Chondrocyte (in vitro differentiated cells): ENCODE measurements at regions not wholly inside any gene's neighbourhood (a gene's known extent, or its start where the extent isn't known, plus 50 kb on each side); places are given as distances from the start of the nearest gene placed in this dataset.

Experiments used
- DNase-seq: peaks from one replicate; pipeline ENCODE4 v3.0.0; 2021; ENCODE audit warnings: mixed read lengths, low spot score
- H3K27ac Mint-ChIP-seq: one replicate; pipeline ENCODE4 v1.8.0; 2021; ENCODE audit warnings: mild to moderate bottlenecking, moderate library complexity, mixed read lengths; ENCODE audit not compliant: unreplicated experiment
- H3K27me3 Mint-ChIP-seq: 2 replicates; pipeline ENCODE4 v1.8.0; 2021; ENCODE audit warnings: low read depth, mixed read lengths
- H3K36me3 Mint-ChIP-seq: 2 replicates; pipeline ENCODE4 v1.8.0; 2021; ENCODE audit warnings: low read depth, mixed read lengths
- H3K4me1 Mint-ChIP-seq: 2 replicates; pipeline ENCODE4 v1.8.0; 2021; ENCODE audit warnings: low read depth, mild to moderate bottlenecking, mixed read lengths
- H3K4me3 Mint-ChIP-seq: one replicate; pipeline ENCODE4 v1.8.0; 2021; ENCODE audit warnings: mild to moderate bottlenecking, moderate library complexity, mixed read lengths; ENCODE audit not compliant: unreplicated experiment
- H3K9me3 Mint-ChIP-seq: 2 replicates; pipeline ENCODE4 v1.8.0; 2021; ENCODE audit warnings: low read depth, mixed read lengths
- TF ChIP-seq, protein P1 (sequence below): fragments of 200-600 bp; sonication (generic); IDR thresholded peaks from 2 replicates; pipeline ENCODE4 v1.5.0; 2021; ENCODE audit warnings: antibody characterized with exemption, mild to moderate bottlenecking, moderate library complexity

- DNase-seq = no peak
- no peaks in the 10 kb centered on the region for H3K36me3 Mint-ChIP-seq
- no peak overlapping the region for H3K4me3 Mint-ChIP-seq
- no peaks in the 10 kb centered on the region for H3K9me3 Mint-ChIP-seq
- H3K27me3 Mint-ChIP-seq = peaks cover 16% of the 10 kb centered on the region
- TF ChIP-seq, protein P1, sequence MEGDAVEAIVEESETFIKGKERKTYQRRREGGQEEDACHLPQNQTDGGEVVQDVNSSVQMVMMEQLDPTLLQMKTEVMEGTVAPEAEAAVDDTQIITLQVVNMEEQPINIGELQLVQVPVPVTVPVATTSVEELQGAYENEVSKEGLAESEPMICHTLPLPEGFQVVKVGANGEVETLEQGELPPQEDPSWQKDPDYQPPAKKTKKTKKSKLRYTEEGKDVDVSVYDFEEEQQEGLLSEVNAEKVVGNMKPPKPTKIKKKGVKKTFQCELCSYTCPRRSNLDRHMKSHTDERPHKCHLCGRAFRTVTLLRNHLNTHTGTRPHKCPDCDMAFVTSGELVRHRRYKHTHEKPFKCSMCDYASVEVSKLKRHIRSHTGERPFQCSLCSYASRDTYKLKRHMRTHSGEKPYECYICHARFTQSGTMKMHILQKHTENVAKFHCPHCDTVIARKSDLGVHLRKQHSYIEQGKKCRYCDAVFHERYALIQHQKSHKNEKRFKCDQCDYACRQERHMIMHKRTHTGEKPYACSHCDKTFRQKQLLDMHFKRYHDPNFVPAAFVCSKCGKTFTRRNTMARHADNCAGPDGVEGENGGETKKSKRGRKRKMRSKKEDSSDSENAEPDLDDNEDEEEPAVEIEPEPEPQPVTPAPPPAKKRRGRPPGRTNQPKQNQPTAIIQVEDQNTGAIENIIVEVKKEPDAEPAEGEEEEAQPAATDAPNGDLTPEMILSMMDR = peak; percentile 35
- H3K4me1 Mint-ChIP-seq = no peaks in the 10 kb centered on the region
- no peak overlapping the region for H3K27ac Mint-ChIP-seq
Measured at GRCh38 chr5:174402222-174402812, 322.1 kb upstream of the MSX2 start.

DNA sequence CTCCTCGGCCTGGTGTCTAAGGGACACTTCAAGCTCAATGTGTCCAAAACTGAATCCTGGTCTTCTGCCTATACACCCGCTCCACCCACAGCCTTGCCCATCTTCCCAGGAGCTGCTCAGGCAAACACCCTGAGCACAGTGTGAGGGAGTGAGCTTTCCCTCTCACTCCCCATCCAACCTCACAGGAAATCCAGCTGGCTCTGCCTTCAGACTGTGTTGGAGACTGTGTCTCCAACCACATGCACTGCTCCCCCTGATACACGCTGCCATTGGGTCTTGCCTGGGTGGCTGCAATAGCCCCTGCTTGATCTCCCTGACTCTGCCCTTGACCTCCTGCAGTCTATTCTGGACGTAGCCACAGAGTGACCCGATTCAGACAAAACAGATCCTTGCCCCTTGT is 319.5 kb upstream of the MSX2 start:
- TF ChIP-seq, protein P1 = no peak
- Mint-ChIP-seq H3K27ac (no peak overlapping the region), H3K36me3 (peaks cover 2% of the 10 kb centered on the region), H3K4me1 (no peaks in the 10 kb centered on the region), H3K4me3 (no peak overlapping the region), H3K9me3 (peaks cover 6% of the 10 kb centered on the region), H3K27me3 (peaks cover 16% of the 10 kb centered on the region)
- no peak for DNase-seq

DNA sequence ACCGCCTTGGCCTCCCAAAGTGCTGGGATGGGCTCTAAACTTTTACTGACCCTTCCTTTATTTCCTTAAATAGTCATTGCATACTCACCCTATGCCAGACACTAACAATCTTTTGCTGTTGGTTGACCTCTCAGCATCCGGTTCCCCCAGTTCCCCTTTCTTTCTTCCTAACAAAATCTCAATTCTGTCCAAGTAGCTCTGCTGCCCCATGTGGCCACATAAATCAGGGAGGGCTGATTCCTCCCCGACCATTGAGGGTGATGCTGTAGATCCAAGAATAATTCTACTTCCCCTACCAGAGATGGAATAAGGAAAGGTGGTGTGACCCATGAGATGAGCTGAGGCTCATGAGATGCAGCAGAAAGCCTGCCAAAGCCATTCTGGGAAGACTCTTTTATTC is 315.3 kb upstream of the MSX2 start:
- Mint-ChIP-seq H3K27me3 (peaks cover 16% of the 10 kb centered on the region), H3K4me3 (no peak overlapping the region), H3K27ac (no peak overlapping the region), H3K9me3 (peaks cover 6% of the 10 kb centered on the region), H3K36me3 (peaks cover 2% of the 10 kb centered on the region), H3K4me1 (peaks cover 7% of the 10 kb centered on the region)
- TF ChIP-seq, protein P1 = peak; percentile 25
- DNase-seq = no peak

- TF ChIP-seq, protein P1 = no peak
- H3K27me3 Mint-ChIP-seq = peaks cover 12% of the 10 kb centered on the region
- DNase-seq = no peak
- peaks cover 2% of the 10 kb centered on the region for H3K36me3 Mint-ChIP-seq
- H3K4me1 Mint-ChIP-seq = peaks cover 13% of the 10 kb centered on the region
- H3K27ac Mint-ChIP-seq = no peak overlapping the region
- H3K4me3 Mint-ChIP-seq = no peak overlapping the region
- peaks cover 6% of the 10 kb centered on the region for H3K9me3 Mint-ChIP-seq
Measured at GRCh38 chr5:174409971-174410370, 314.4 kb upstream of the MSX2 start.

DNA sequence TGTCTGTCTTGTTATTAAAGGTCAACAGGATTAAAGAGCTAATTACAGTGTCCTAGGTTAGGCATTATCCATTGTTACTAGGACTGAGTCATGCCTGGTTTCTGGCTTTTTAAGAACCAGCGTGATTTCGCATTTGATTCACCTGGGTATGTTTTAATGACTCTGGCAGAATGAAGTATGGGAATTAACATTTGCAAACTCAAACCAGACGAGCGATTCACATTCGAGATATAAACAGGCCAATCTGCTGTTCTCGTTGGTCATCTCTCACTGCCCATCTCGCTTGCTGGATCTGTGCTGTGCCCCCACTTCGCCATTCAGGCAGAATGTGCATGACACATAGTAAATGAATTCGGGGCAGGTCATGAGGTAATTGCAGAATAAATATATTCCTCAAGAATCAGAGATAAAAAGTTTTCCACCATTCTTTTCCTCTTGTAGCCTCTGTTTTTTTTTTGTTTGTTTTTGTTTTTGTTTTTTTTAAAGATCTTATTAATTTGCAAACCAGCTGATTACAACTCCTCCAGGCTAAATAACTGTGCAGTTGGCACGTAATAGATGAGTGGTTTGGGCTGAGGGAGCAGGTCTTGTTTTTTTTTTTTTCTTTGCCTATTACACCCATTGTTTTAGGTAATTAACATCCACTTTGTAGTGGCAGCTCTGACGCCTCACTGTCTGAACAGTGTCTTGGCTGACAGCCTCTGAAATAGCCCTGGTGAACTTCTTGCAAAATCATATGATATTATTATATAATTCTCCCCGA is 313.5 kb upstream of the MSX2 start:
- no peak for DNase-seq
- Mint-ChIP-seq H3K4me3 (no peak overlapping the region), H3K4me1 (peaks cover 13% of the 10 kb centered on the region), H3K27ac (no peak overlapping the region), H3K27me3 (peaks cover 6% of the 10 kb centered on the region), H3K9me3 (peaks cover 6% of the 10 kb centered on the region), H3K36me3 (peaks cover 2% of the 10 kb centered on the region)
- TF ChIP-seq, protein P1 = no peak
